ENCODE measurements at regions not wholly inside any gene's neighbourhood (a gene's known extent, or its start where the extent isn't known, plus 50 kb on each side); places are given as distances from the start of the nearest gene placed in this dataset.

GRCh38 chr6:74333406-74333805 lies 637.4 kb downstream of the CD109 start:
- TF ChIP-seq CTCF (IDR thresholded peaks at IDR 0.05) (no peak), POLR2A (IDR thresholded peaks at IDR 0.05) (no peak)
